SU-DHL-6 (cell line): ENCODE measurements at regions not wholly inside any gene's neighbourhood (a gene's known extent, or its start where the extent isn't known, plus 50 kb on each side); places are given as distances from the start of the nearest gene placed in this dataset.
"Not testable (repeated sequence)": the region's sequence is repeated elsewhere in the genome, so short reads cannot be mapped to it uniquely, and the experiment has no call there.

Source experiments
- H2AFZ ChIP-seq: fragments of 200-600 bp; sonication (generic); 2 replicates; pipeline ENCODE4 v1.6.1; 2014; ENCODE audit warnings: low read depth, mild to moderate bottlenecking, moderate library complexity, mixed read lengths, antibody characterized with exemption, low read length; ENCODE audit not compliant: severe bottlenecking
- H3F3A ChIP-seq: fragments of 200-600 bp; shearing (Covaris generic); 2 replicates; pipeline ENCODE4 v1.6.0; 2016; ENCODE audit warnings: antibody characterized with exemption, mild to moderate bottlenecking; ENCODE audit not compliant: insufficient read depth
- H3K27ac ChIP-seq: fragments of 200-600 bp; sonication (generic); 2 replicates; pipeline ENCODE4 v1.5.1; 2016; ENCODE audit warnings: low read depth, mild to moderate bottlenecking, low read length, moderate library complexity, mixed read lengths
- H3K27me3 ChIP-seq: fragments of 200-600 bp; sonication (generic), shearing (Covaris generic); 2 replicates; pipeline ENCODE4 v1.6.0; 2014; ENCODE audit warnings: mild to moderate bottlenecking, low read length
- H3K36me3 ChIP-seq: fragments of 200-600 bp; sonication (generic); 2 replicates; pipeline ENCODE4 v1.6.1; 2014; ENCODE audit warnings: mild to moderate bottlenecking, low read length, mixed read lengths
- H3K4me2 ChIP-seq: fragments of 300-600, 200-600 bp; shearing (Covaris generic), sonication (generic); 2 replicates; pipeline ENCODE4 v1.6.0; 2014; ENCODE audit warnings: low read length, low read depth, mild to moderate bottlenecking; ENCODE audit not compliant: poor library complexity, severe bottlenecking
- H3K4me3 ChIP-seq: fragments of 200-600 bp; sonication (generic); 2 replicates; pipeline ENCODE4 v1.5.1; 2014; ENCODE audit warnings: antibody characterized with exemption, low read length, mild to moderate bottlenecking, mixed read lengths; ENCODE audit not compliant: insufficient read depth, poor library complexity, severe bottlenecking
- H3K79me2 ChIP-seq: fragments of 200-600 bp; sonication (generic); 2 replicates; pipeline ENCODE4 v1.6.1; 2014; ENCODE audit warnings: mild to moderate bottlenecking, low read length, moderate library complexity; ENCODE audit not compliant: insufficient read depth
- H3K9ac ChIP-seq: fragments of 200-600 bp; sonication (generic); 2 replicates; pipeline ENCODE4 v1.7.0; 2014; ENCODE audit warnings: mild to moderate bottlenecking, low read length
- H3K9me2 ChIP-seq: fragments of 200-600 bp; sonication (generic); replicated peaks from 2 replicates; pipeline ENCODE4 v1.6.1; 2014; ENCODE audit warnings: low read length; ENCODE audit not compliant: insufficient read depth
- H3K9me3 ChIP-seq: fragments of 200-600 bp; sonication (generic); 2 replicates; pipeline ENCODE4 v1.6.1; 2014; ENCODE audit warnings: low read length, mixed read lengths; ENCODE audit not compliant: insufficient read depth
- H4K20me1 ChIP-seq: fragments of 200-600 bp; sonication (generic); 2 replicates; pipeline ENCODE4 v1.6.1; 2014; ENCODE audit warnings: low read depth, mild to moderate bottlenecking, antibody characterized with exemption, low read length, moderate library complexity, mixed read lengths
- EZH2phosphoT487 ChIP-seq: fragments of 200-600 bp; sonication (generic), shearing (Covaris generic); conservative IDR thresholded peaks from 2 replicates; pipeline ENCODE4 v1.6.1; 2018; ENCODE audit warnings: mild to moderate bottlenecking, antibody characterized with exemption, low read length, moderate library complexity, mixed read lengths
- TF ChIP-seq, protein P1 (sequence below): fragments of 200-600 bp; sonication (generic); IDR thresholded peaks from one replicate; pipeline ENCODE4 v1.5.1; 2017; ENCODE audit warnings: antibody characterized with exemption, mild to moderate bottlenecking, low read length, moderate library complexity; ENCODE audit not compliant: insufficient read depth, poor library complexity, severe bottlenecking

GRCh38 chr22:22057617-22058378 is 75.2 kb upstream of the TOP3B start:
- no peaks in the 10 kb centered on the region for H4K20me1 ChIP-seq
- H3K4me3 ChIP-seq = no peak overlapping the region
- no peak overlapping the region for H3K4me2 ChIP-seq
- H3K9ac ChIP-seq = no peak overlapping the region
- H3K27me3 ChIP-seq = no peaks in the 10 kb centered on the region
- TF ChIP-seq, protein P1, sequence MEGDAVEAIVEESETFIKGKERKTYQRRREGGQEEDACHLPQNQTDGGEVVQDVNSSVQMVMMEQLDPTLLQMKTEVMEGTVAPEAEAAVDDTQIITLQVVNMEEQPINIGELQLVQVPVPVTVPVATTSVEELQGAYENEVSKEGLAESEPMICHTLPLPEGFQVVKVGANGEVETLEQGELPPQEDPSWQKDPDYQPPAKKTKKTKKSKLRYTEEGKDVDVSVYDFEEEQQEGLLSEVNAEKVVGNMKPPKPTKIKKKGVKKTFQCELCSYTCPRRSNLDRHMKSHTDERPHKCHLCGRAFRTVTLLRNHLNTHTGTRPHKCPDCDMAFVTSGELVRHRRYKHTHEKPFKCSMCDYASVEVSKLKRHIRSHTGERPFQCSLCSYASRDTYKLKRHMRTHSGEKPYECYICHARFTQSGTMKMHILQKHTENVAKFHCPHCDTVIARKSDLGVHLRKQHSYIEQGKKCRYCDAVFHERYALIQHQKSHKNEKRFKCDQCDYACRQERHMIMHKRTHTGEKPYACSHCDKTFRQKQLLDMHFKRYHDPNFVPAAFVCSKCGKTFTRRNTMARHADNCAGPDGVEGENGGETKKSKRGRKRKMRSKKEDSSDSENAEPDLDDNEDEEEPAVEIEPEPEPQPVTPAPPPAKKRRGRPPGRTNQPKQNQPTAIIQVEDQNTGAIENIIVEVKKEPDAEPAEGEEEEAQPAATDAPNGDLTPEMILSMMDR = no peak
- no peak for TF ChIP-seq EZH2phosphoT487
- no peaks in the 10 kb centered on the region for H3K79me2 ChIP-seq
- H3K9me3 ChIP-seq = no peaks in the 10 kb centered on the region
- no peaks in the 10 kb centered on the region for H3K36me3 ChIP-seq
- H3K27ac ChIP-seq = no peak overlapping the region
- H2AFZ ChIP-seq = no peak overlapping the region
- H3F3A ChIP-seq = 0 out of 2 replicates have a peak, but pooled peaks cover 3% of the 10 kb centered on the region
- no peaks in the 10 kb centered on the region for H3K9me2 ChIP-seq

- H3K9me2 ChIP-seq, H3K27ac ChIP-seq, H2AFZ ChIP-seq, H3K27me3 ChIP-seq, H4K20me1 ChIP-seq, H3K79me2 ChIP-seq, H3K9ac ChIP-seq, H3K36me3 ChIP-seq, H3F3A ChIP-seq, H3K4me2 ChIP-seq, H3K9me3 ChIP-seq, H3K4me3 ChIP-seq: not testable (repeated sequence)
Observed at GRCh38 chr22:22056809-22057594, 74.4 kb upstream of the TOP3B start.

DNA sequence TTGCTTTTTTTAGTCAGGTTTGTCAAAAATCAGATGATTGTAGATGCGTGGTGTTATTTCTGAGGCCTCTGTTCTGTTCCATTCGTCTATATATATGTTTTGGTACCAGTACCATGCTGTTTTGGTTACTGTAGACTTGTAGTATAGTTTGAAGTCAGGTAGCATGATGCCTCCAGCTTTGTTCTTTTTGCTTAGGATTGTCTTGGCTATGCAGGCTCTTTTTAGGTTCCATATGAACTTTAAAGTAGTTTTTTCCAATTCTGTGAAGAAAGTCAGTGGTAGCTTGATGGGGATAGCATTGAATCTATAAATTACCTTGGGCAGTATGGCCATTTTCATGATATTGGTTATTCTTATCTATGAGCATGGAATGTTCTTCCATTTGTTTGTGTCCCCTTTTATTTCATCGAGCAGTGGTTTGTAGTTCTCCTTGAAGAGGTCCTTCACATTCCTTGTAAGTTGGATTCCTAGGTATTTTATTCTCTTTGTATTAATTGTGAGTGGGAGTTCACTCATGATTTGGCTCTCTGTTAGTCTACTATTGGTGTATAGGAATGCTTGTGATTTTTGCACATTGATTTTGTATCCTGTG is 70.1 kb upstream of the TOP3B start:
- H3K79me2 ChIP-seq, H3K9me2 ChIP-seq, H3K4me2 ChIP-seq, H3K9ac ChIP-seq, H3K27me3 ChIP-seq, H3F3A ChIP-seq, H2AFZ ChIP-seq, H3K9me3 ChIP-seq, H3K36me3 ChIP-seq, H3K27ac ChIP-seq, H3K4me3 ChIP-seq, H4K20me1 ChIP-seq: not testable (repeated sequence)

DNA sequence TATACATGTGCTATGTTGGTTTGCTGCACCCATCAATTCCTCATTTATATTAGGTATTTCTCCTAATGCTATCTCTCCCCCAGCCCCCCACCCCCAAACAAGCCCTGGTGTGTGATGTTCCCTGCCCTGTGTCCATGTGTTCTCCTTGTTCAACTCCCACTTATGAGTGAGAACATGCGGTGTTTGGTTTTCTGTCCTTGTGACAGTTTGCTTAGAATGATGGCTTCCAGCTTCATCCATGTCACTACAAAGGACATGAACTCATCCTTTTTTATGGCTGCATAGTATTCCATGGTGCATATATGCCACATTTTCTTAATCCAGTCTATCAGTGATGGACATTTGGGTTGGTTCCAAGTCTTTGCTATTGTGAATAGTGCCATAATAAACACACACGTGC is 68.4 kb upstream of the TOP3B start:
- H3K27me3 ChIP-seq, H3K4me2 ChIP-seq, H4K20me1 ChIP-seq, H3K9me2 ChIP-seq, H3K9ac ChIP-seq, H3K9me3 ChIP-seq, H3K36me3 ChIP-seq, H2AFZ ChIP-seq, H3K4me3 ChIP-seq, H3K79me2 ChIP-seq, H3K27ac ChIP-seq: not testable (repeated sequence)
- peaks cover 21% of the 10 kb centered on the region; the same call in 1 of the 2 replicates for H3F3A ChIP-seq
